Kidney tubule cell (primary cell): ENCODE measurements at regions not wholly inside any gene's neighbourhood (a gene's known extent, or its start where the extent isn't known, plus 50 kb on each side); places are given as distances from the start of the nearest gene placed in this dataset.
"Not testable (repeated sequence)": the region's sequence is repeated elsewhere in the genome, so short reads cannot be mapped to it uniquely, and the experiment has no call there.

Source experiments
- DNase-seq: peaks from one replicate; pipeline ENCODE4 v3.0.0-alpha.2; 2018; ENCODE audit warnings: low spot score

GRCh38 chr14:65153101-65153500, 50.8 kb upstream of the MAX start:
- DNase-seq, result no peak

- DNase-seq, result no peak
Measured at GRCh38 chr14:65156568-65157366, 54.5 kb upstream of the MAX start.

GRCh38 chr14:65159281-65160062, 57.2 kb upstream of the MAX start:
- DNase-seq, result peak; percentile 58

GRCh38 chr14:65160091-65160490, 57.8 kb upstream of the MAX start:
- DNase-seq, result no peak

DNA sequence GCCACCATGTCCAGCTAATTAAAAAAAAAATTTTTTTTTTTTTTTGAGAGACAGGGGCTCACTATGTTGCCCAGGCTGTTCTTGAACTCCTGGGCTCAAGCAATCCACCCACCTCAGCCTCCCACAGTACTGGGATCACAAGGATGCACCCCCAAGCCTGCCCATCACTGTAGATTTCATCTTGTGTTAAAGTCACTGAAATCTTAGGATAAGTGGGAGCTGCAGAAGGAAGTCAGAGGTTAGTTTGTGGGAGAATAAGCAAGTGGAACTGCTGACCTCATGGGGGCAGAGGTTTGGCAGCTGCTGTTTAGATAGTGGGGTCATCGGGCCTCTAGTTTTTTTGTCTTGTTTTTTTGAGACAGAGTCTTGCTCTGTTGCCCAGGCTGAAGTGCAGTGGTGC, 59.7 kb upstream of the MAX start:
- DNase-seq, result no peak

DNA sequence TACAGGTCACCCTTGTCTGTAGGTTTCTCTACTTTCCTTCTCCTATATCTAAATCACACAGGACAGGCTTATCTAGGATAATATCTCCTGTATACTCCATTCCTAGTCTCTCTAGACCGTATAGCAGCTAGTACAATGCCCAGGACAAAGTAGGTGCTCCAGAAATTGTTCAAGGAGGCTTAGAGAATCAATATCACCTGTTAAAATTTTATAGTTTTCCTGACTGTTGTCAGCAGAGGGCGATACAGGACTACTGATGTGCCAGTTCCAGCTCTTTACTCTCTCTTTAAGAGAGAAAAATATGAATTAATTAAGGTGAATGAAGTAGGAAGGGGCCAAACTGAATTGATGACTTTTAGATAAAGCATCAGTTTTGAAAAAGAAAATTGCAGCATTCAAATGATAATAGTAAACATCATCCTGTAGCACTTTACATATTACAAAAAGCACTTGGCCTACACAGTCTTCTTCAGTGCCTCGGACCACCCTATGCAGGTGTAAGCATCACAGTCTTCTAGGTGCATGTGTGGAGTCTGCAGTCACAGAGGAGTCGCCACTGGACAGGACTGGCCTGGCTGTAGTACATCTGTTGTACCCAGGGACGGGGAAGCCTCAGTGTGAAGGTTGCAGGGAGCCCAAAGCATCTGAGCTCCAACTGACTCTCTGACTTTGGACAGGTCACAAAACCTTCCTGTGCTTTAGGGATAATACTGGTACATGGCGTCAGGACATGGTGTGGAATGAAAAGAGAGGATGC, 61.9 kb upstream of the MAX start:
- DNase-seq, result peak; percentile 66

GRCh38 chr14:65164825-65165135, 62.5 kb upstream of the MAX start:
- DNase-seq, result no peak

- no peak for DNase-seq
Measured at GRCh38 chr14:65167072-65167645, 64.8 kb upstream of the MAX start.

GRCh38 chr14:65168840-65169239, 66.5 kb upstream of the MAX start:
- no peak for DNase-seq

- peak; percentile 28 for DNase-seq
Measured at GRCh38 chr14:65169351-65169750, 67.0 kb upstream of the MAX start.

DNA sequence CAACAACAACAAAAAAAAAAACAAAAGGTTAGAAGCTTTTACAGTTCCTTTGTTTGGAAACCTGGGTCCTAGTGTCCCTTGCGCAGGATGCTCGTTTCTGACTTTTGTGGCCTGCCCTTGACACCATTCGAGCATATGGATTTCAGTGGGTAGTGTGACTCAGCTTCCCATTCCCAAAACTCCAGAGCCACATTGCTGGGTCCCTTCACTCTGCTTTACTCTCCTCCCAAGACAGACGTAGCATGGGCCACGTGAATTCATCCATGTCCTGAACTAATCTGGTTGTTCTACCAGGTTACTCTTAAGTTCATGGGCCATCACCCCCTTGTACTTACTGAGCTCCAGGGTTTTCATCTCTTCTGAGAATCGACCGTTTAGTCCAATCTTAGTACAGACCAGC, 68.0 kb upstream of the MAX start:
- no peak for DNase-seq

DNA sequence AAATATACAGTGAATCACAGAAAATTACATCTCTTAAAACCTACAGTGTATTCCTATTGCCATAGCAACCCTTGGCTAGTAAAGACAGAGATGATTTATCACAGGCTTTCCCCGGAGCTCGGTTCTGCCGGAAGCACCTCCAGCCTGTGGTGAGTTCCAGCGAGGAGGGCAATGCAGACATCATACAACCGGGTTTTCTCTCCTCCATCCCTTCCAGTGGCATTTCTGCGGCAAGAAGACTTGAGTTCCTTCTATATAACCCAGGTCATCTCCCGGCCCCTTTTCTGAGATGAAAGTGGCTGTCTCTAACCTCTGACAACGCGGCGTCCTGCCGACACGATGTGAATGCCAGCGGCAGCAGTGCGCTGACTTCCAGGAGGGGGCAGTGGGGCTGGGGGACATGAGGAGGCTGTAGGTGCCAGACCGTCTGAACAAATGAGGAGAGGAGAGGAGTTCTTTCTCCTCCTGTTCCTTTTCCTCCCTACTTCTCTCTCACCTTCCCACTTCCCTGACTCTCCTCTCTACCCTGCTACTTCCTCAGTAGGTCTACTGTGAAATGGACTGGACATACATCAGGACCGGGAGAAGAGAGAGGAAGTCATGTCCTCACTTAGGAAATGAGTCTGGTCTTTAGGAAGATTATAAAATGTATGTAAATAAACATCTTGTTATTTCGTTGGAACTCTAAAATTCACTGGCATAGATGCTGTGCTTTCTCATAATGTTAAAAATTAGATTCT, 68.6 kb upstream of the MAX start:
- peak; percentile 90 for DNase-seq

DNA sequence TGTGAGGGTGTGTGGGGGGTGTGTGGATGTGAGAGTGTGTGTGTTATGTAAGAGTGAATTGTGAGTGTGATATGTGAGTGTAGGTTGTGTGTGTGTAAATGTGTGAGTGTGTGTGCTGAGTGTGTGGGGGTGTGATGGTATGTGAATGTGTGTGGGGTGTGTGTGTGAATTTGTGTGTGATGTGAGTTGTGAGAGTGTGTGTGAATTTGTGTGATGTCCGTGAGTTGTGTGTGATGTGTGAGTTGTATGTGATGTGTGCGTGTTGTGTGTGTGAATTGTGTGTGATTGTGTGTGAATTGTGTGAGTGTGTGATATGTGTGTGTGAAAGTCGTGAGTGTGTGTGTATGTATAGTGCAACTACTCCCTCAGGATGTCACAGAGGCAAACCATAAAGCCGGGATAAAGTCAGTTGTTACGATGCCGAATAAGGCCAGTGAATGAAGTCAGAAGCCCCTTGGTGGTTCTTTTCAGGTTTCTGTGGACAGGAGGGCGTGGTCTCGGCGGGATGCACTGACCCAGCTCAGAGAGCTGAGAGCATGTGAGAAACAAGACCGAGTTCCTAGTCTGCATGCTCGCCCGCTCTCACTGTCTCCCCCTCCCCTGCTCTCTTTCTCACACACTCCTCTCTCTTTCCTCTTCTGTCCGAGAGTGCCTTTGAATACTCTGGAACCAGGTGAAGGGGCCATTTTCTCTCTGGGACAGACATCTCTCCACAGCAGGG, 71.8 kb upstream of the MAX start:
- DNase-seq, result no peak

DNA sequence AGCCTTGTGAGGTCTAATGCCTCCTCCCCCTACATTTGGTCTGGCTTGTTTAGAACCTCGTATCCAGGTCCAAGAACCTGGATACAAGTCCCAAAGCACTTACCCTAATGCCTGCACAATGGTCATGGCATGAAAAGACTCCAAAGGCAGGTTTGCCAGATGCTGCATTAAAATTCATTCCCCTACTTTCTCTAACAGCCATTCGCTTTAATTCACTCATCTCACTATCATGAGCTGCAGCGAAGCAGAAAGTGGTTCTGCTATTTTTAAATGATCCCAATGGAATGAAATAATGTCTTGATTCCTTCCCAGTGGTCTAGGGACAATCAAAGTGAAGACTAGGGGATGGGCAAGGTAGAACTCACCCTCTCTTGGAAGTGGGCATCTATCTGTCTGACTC, 72.5 kb upstream of the MAX start:
- DNase-seq, result no peak

- peak; percentile 70 for DNase-seq
Measured at GRCh38 chr14:65177551-65177950, 75.2 kb upstream of the MAX start.

GRCh38 chr14:65179231-65179630, 76.9 kb upstream of the MAX start:
- DNase-seq, result not testable (repeated sequence)

DNA sequence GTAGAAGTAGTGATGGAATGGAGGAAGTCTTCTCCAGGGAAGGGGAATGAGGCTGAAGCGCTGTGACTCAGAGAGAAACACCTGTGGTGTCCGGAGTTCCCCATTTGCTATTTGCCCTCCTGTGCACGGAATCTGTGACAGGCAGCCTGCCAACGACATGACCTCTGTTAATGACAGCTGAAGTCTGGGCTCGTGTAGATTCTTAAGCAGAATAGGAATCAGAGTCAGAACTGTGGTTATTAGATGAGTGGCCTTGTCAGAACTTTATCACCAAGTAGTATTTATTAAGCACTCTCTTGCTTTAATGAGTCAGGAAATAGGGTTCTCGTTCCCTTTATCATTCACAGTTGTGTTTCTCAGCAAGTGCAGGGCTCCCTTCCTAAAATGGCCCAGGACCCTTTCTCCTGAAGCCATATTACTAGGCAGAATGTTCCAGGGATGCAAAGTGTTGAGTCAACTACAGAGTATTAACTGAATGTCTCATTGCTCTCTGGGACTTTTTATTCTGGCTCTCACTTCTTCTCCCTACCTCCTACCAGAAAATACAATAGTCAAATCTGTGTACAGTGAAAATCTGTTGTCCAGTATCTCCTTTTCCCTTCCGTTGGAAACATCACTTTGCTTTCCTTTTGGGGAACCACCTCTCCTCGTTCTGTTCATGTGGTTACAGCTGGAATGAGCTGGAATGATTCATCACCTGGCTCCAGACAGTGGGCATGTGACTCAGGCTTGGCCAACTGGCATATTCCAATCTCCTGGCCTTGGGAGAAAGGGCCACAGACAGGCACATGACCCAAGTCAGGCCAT, 77.8 kb upstream of the MAX start:
- DNase-seq, result peak; percentile 99

GRCh38 chr14:65180725-65181025, 78.4 kb upstream of the MAX start:
- DNase-seq, result no peak

GRCh38 chr14:65184032-65184764, 81.9 kb upstream of the MAX start:
- DNase-seq, result peak; percentile 84

DNA sequence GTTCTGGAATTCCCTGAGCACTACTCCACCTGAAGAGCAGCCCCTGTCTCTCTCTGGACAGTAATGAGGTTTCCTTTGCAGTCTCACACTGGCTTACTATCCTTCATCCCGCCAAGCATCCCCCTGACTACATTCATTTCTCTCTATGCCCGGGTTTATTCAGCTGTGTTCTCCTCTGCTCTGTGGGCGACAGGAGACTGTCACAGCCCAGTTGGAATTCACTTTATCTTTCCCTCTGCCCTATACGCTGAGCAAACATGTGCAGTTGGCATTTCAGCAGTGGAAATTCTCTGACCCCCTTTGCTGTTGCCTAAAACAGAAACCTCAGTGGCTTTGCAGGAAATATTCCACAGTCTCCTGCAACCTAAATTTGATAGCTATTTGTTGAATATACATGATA, 83.5 kb upstream of the MAX start:
- no peak for DNase-seq
